ENCODE measurements at regions not wholly inside any gene's neighbourhood (a gene's known extent, or its start where the extent isn't known, plus 50 kb on each side); places are given as distances from the start of the nearest gene placed in this dataset.
A peak's percentile ranks its signal among the peaks of the same experiment; 100 is the strongest.

- Histone ChIP-seq H3K9me1 (ENCODE audit: insufficient read depth, low read length) (peaks cover 7% of the 10 kb centered on the region), H2BK5ac (ENCODE audit: low read depth, low read length, poor library complexity, severe bottlenecking) (no peak overlapping the region), H3K36me3 (ENCODE audit: control insufficient read depth, insufficient read depth, low read length) (no peaks in the 10 kb centered on the region), H3K9ac (ENCODE audit: low read depth, low read length) (no peak overlapping the region), H2BK120ac (ENCODE audit: low read depth, low read length) (no peak overlapping the region), H2AFZ (replicated peaks; ENCODE audit: low read length, poor library complexity) (no peak overlapping the region), H3K27ac (ENCODE audit: insufficient read depth, low read length) (no peak overlapping the region), H2BK15ac (ENCODE audit: low read depth, low read length) (no peak overlapping the region), H3K79me1 (ENCODE audit: low read depth in 1 of 2, low read length in 2 of 2) (peaks cover 4% of the 10 kb centered on the region in 2 experiments; a peak in 3 of 4 replicates), H3K4me2 (ENCODE audit: low read depth, low read length) (peak overlapping the region; percentile 23; the same call in 1 of the 2 replicates), H3K18ac (ENCODE audit: low read depth, low read length) (no peak overlapping the region), H3K56ac (ENCODE audit: extremely low read depth, insufficient read depth, low read length) (no peak overlapping the region), H3K4ac (ENCODE audit: low read depth, low read length) (no peak overlapping the region), H4K8ac (ENCODE audit: low read depth in 2 of 2, low read length in 2 of 2) (no peak overlapping the region), H2BK20ac (ENCODE audit: low read depth, low read length) (peak overlapping the region; percentile 30; the same call in 1 of the 2 replicates), H3K27me3 (ENCODE audit: control insufficient read depth, insufficient read depth, low read length) (no peaks in the 10 kb centered on the region), H2AK9ac (replicated peaks; ENCODE audit: low read depth, low read length, poor library complexity) (no peak overlapping the region), H3K14ac (replicated peaks; ENCODE audit: low read depth, low read length) (no peak overlapping the region), H3K4me3 (ENCODE audit: insufficient read depth, low read depth, low read length) (no peak overlapping the region), H3K4me1 (ENCODE audit: control insufficient read depth, insufficient read depth, low read length) (peaks cover 12% of the 10 kb centered on the region), H4K5ac (ENCODE audit: low read depth, low read length) (no peak overlapping the region), H3K23ac (ENCODE audit: low read depth, low read length) (no peak overlapping the region), H3K9me3 (ENCODE audit: control insufficient read depth, insufficient read depth, low read length) (no peaks in the 10 kb centered on the region), H4K91ac (ENCODE audit: insufficient read depth, low read depth, low read length) (no peak overlapping the region), H4K20me1 (ENCODE audit: insufficient read depth, low read length) (no peaks in the 10 kb centered on the region), H2AK5ac (ENCODE audit: low read depth, low read length) (no peak overlapping the region)
- dilution Hi-C loops (cut with HindIII; ENCODE audit: low sequenced_read_pairs, unreplicated experiment), result no loop called here
- POLR2A ChIA-PET (ENCODE audit: unreplicated experiment), result no interaction called here
- CTCF ChIA-PET, result interaction anchor here (0.7 kb wide), 1 partner anchor 10 kb away, joined by 3 read pairs; no protein-coding TSS in a partner anchor
- peak; percentile 84 for ATAC-seq (ENCODE audit: low read depth)
- in situ Hi-C loops (cut with MboI; ENCODE audit: low sequenced_read_pairs), result no loop called here
- DNase-seq, result peak; percentile 91
- TF ChIP-seq RAD21 (IDR thresholded peaks at IDR 0.05; ENCODE audit: low read length) (no peak), BHLHE40 (IDR thresholded peaks at IDR 0.05; ENCODE audit: low read depth, low read length) (0 out of 2 replicates have a peak, but pooled peaks have one; percentile 12), CEBPB (IDR thresholded peaks at IDR 0.05; ENCODE audit: low read depth, low read length) (peak; percentile 47; the same call in 1 of the 2 replicates), FOS (IDR thresholded peaks at IDR 0.05; ENCODE audit: low read depth, low read length) (peak; percentile 68)
- BruUV-seq (replicated peaks), result no TSS peak
- intact Hi-C loops (cut with micrococcal nuclease), result loop anchor here (5.0 kb wide), 1 partner anchor 335 kb away; no protein-coding TSS in a partner anchor
- WGBS, 2 experiments (ENCODE audit: extremely low coverage in 2 of 2, insufficient read length in 1 of 2), result no CpG with 5 or more reads among the region's 9 CpGs
Observed at GRCh38 chr12:24226745-24227350, 277.4 kb upstream of the SOX5 start.

Data from IMR-90 (cell line).